Ovary (tissue), 7 donors: ENCODE measurements at regions not wholly inside any gene's neighbourhood (a gene's known extent, or its start where the extent isn't known, plus 50 kb on each side); places are given as distances from the start of the nearest gene placed in this dataset.
"Not testable (repeated sequence)": the region's sequence is repeated elsewhere in the genome, so short reads cannot be mapped to it uniquely, and the experiment has no call there.

Experiments used
- DNase-seq, 5 donors: peaks; one replicate each; pipeline ENCODE4 v3.0.0-alpha.2; 2019 to 2020
- H3K27ac ChIP-seq, 2 donors: fragments of 200-600 bp; one replicate each; pipeline versions ENCODE4 v1.5.1 to v1.8.0; 2019 to 2022
- H3K27me3 ChIP-seq: fragments of 200-600 bp; one replicate; pipeline ENCODE4 v1.8.0; 2022
- H3K36me3 ChIP-seq: fragments of 200-600 bp; sonication (generic); one replicate; pipeline ENCODE4 v1.5.1; 2019
- H3K4me1 ChIP-seq: one replicate; pipeline ENCODE4 v1.8.1; 2013; ENCODE audit warnings: mild to moderate bottlenecking, moderate library complexity; ENCODE audit not compliant: insufficient read depth
- H3K4me3 ChIP-seq: fragments of 200-600 bp; sonication (generic); one replicate; pipeline ENCODE4 v1.5.1; 2017
- H3K9me3 ChIP-seq, 2 donors: fragments of 200-600 bp in 1 of 2; sonication (generic) in 1 of 2; one replicate each; pipeline versions ENCODE4 v1.5.1 to v1.8.1; 2013 to 2019; ENCODE audit warnings: mild to moderate bottlenecking in 1 of 2, moderate library complexity in 1 of 2
- EP300 ChIP-seq: sonication (generic); formaldehyde crosslinking; IDR thresholded peaks from one replicate; pipeline ENCODE4 v1.6.1; 2017; ENCODE audit warnings: antibody characterized with exemption
- POLR2A ChIP-seq: fragments of 450-650 bp; IDR thresholded peaks from one replicate; pipeline ENCODE4 v1.6.1; 2017; ENCODE audit warnings: antibody characterized with exemption, mild to moderate bottlenecking, moderate library complexity
- WGBS, 3 donors: extraction: QIAGEN DNeasy Blood & Tissue Kit in 1 of 3; methylation state at CpG; one replicate each; pipeline versions ENCODE4 v1.1.5 to v1.1.7; 2013 to 2017; 5-methylcytosine and 5-hydroxymethylcytosine counted together
- intact Hi-C, 4 donors: fragments of 100-400 bp; cut with DNase I; formaldehyde crosslinking; loops; one replicate each; pipeline versions ENCODE4 v1.11.0 to v1.15.1; 2022 to 2023
- TF ChIP-seq, protein P1 (sequence below), 3 donors: fragments of 450-650 bp in 2 of 3; fragments of 200-600 bp in 1 of 3; IDR thresholded peaks; one replicate each; pipeline versions ENCODE4 v1.5.1 to v1.8.0; 2016 to 2022; ENCODE audit warnings: antibody characterized with exemption in 3 of 3, mild to moderate bottlenecking in 1 of 3
- donor health status: DM: no; HTN: no; CAD: no; lungs with moderate emphysema.
- donor health status: DM: no; HTN: no; CAD: no.
- donor health status: Bipolar disorder and iron deficiency.
- donor health status: DM: no; HTN: no; CAD: no.
- donor health status: DM: yes; HTN: yes; CAD: no.

DNA sequence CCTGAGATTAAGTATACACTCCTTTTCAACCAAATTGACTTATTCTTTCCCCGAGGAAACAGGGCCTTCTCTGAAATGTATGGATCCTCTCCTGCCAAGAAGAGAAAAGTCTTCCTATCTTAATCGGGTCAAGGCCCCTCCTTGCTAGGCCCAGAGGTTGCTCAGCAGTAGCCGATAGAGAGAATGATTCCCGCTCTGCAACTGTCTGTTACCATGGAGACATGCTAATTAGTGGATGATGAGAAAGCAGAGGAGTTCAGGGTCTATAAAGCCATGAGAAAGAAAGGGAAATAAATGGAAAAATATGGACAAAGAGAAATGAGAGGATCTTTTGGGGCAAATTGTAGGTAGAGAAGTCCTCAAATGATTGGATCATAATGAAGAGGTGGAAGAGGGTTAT is 103.5 kb downstream of the POU4F1 start:
- no peak overlapping the region for H3K4me3 ChIP-seq
- 20 to 32% (median 28%) methylated on average over 4 of the region's 4 CpGs for WGBS, 3 donors
- no peaks in the 10 kb centered on the region for H3K9me3 ChIP-seq
- DNase-seq: no peak
- no peak overlapping the region for H3K27ac ChIP-seq
- no peaks in the 10 kb centered on the region for H3K4me1 ChIP-seq
- intact Hi-C loops: no loop called here
- no peaks in the 10 kb centered on the region for H3K27me3 ChIP-seq
- TF ChIP-seq, protein P1, sequence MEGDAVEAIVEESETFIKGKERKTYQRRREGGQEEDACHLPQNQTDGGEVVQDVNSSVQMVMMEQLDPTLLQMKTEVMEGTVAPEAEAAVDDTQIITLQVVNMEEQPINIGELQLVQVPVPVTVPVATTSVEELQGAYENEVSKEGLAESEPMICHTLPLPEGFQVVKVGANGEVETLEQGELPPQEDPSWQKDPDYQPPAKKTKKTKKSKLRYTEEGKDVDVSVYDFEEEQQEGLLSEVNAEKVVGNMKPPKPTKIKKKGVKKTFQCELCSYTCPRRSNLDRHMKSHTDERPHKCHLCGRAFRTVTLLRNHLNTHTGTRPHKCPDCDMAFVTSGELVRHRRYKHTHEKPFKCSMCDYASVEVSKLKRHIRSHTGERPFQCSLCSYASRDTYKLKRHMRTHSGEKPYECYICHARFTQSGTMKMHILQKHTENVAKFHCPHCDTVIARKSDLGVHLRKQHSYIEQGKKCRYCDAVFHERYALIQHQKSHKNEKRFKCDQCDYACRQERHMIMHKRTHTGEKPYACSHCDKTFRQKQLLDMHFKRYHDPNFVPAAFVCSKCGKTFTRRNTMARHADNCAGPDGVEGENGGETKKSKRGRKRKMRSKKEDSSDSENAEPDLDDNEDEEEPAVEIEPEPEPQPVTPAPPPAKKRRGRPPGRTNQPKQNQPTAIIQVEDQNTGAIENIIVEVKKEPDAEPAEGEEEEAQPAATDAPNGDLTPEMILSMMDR (IDR thresholded peaks at IDR 0.05): no peak
- TF ChIP-seq POLR2A (no peak), EP300 (no peak)
- no peaks in the 10 kb centered on the region for H3K36me3 ChIP-seq

GRCh38 chr13:78497702-78498355 is 105.5 kb downstream of the POU4F1 start:
- no peaks in the 10 kb centered on the region for H3K9me3 ChIP-seq
- no peak overlapping the region for H3K27ac ChIP-seq
- TF ChIP-seq, protein P1 (IDR thresholded peaks at IDR 0.05): no peak
- TF ChIP-seq EP300 (no peak), POLR2A (no peak)
- intact Hi-C loops: no loop called here
- H3K4me1 ChIP-seq: no peaks in the 10 kb centered on the region
- H3K4me3 ChIP-seq: no peak overlapping the region
- no peaks in the 10 kb centered on the region for H3K27me3 ChIP-seq
- 53 to 65% (median 55%) methylated on average over 8 of the region's 8 CpGs for WGBS, 3 donors
- DNase-seq: no peak
- H3K36me3 ChIP-seq: no peaks in the 10 kb centered on the region

GRCh38 chr13:78491978-78492377 is 111.4 kb downstream of the POU4F1 start:
- Histone ChIP-seq H3K27me3 (no peaks in the 10 kb centered on the region), H3K27ac (no peak overlapping the region), H3K4me1 (no peaks in the 10 kb centered on the region), H3K4me3 (no peak overlapping the region), H3K36me3 (no peaks in the 10 kb centered on the region), H3K9me3 (no peaks in the 10 kb centered on the region)
- intact Hi-C loops: no loop called here
- TF ChIP-seq, protein P1 (IDR thresholded peaks at IDR 0.05): no peak
- TF ChIP-seq POLR2A (no peak), EP300 (no peak)
- DNase-seq: no peak

- 85 to 86% (median 86%) methylated on average over 7 of the region's 7 CpGs for WGBS, 3 donors
- not testable (repeated sequence) for H3K4me3 ChIP-seq, H3K9me3 ChIP-seq
These were observed 113.1 kb downstream of the POU4F1 start for GRCh38 chr13:78490225-78490624.

GRCh38 chr13:78487707-78488106 is 115.6 kb downstream of the POU4F1 start:
- intact Hi-C loops: no loop called here
- 64 to 82% (median 76%) methylated on average over 1 of the region's 1 CpG for WGBS, 3 donors

More at GRCh38 chr13:78490225-78490624, 113.1 kb downstream of the POU4F1 start:
- H3K27me3 ChIP-seq, DNase-seq, H3K36me3 ChIP-seq, H3K4me1 ChIP-seq, intact Hi-C loops, H3K27ac ChIP-seq: not testable (repeated sequence)

More at GRCh38 chr13:78487707-78488106, 115.6 kb downstream of the POU4F1 start:
- Histone ChIP-seq H3K27me3 (no peaks in the 10 kb centered on the region), H3K36me3 (no peaks in the 10 kb centered on the region), H3K4me1 (no peaks in the 10 kb centered on the region), H3K27ac (no peak overlapping the region), H3K4me3 (no peak overlapping the region), H3K9me3 (no peaks in the 10 kb centered on the region)
- no peak for TF ChIP-seq POLR2A
- DNase-seq: no peak
